Peyer's patch (tissue), 4 donors: ENCODE measurements at regions not wholly inside any gene's neighbourhood (a gene's known extent, or its start where the extent isn't known, plus 50 kb on each side); places are given as distances from the start of the nearest gene placed in this dataset.

Experiments
- CTCF ChIP-seq, 6 experiments: fragments of 450-650 bp in 4 of 6; fragments of 200-600 bp in 2 of 6; sonication (generic) in 1 of 6; IDR thresholded peaks; one replicate each; pipeline ENCODE4 v1.5.1; 2017 to 2019; ENCODE audit warnings: antibody characterized with exemption in 6 of 6, mild to moderate bottlenecking in 3 of 6, moderate library complexity in 1 of 6
- POLR2A ChIP-seq, 2 donors: fragments of 450-650 bp; IDR thresholded peaks; one replicate each; pipeline ENCODE4 v1.5.1; 2017; ENCODE audit warnings: antibody characterized with exemption in 2 of 2, mild to moderate bottlenecking in 2 of 2, moderate library complexity in 2 of 2

GRCh38 chr2:7117076-7117475 lies 199.9 kb downstream of the RNF144A start:
- TF ChIP-seq CTCF (IDR thresholded peaks at IDR 0.05) (no peak), POLR2A (IDR thresholded peaks at IDR 0.05) (no peak)
